ENCODE measurements at regions not wholly inside any gene's neighbourhood (a gene's known extent, or its start where the extent isn't known, plus 50 kb on each side); places are given as distances from the start of the nearest gene placed in this dataset.

- H3K4me1 ChIP-seq (ENCODE audit: insufficient read depth), result no peaks in the 10 kb centered on the region
- no peak overlapping the region for H3K4me2 ChIP-seq
- no peak overlapping the region for H3K27ac ChIP-seq
- no peaks in the 10 kb centered on the region for H3K9me2 ChIP-seq (replicated peaks; ENCODE audit: insufficient read depth)
- TF ChIP-seq EZH2 (IDR thresholded peaks at IDR 0.05; ENCODE audit: borderline replicate concordance), result no peak
- no peak for TF ChIP-seq CTCF (IDR thresholded peaks at IDR 0.05; ENCODE audit: poor library complexity)
- TF ChIP-seq EZH2phosphoT487 (IDR thresholded peaks at IDR 0.05; ENCODE audit: low read depth, severe bottlenecking, unreplicated experiment), result no peak
- no peaks in the 10 kb centered on the region for H3K27me3 ChIP-seq
- H3K79me2 ChIP-seq, result no peaks in the 10 kb centered on the region
- 64% methylated on average over 2 of the region's 2 CpGs for WGBS (ENCODE audit: low lambda C conversion rate, missing lambda C conversion rate)
- H3K36me3 ChIP-seq (replicated peaks; ENCODE audit: insufficient read depth, low read depth), result no peaks in the 10 kb centered on the region
- no peaks in the 10 kb centered on the region for H4K20me1 ChIP-seq (ENCODE audit: insufficient read depth, poor library complexity, severe bottlenecking)
- no peak overlapping the region for H2AFZ ChIP-seq
- H3K9me3 ChIP-seq (ENCODE audit: low read depth), result no peaks in the 10 kb centered on the region
- no peak overlapping the region for H3K4me3 ChIP-seq
- DNase-seq (ENCODE audit: low spot score), result no peak
Measured at GRCh38 chr5:45060724-45061123, 252.0 kb downstream of the MRPS30 start.

- DNase-seq (ENCODE audit: low spot score), result no peak
- Histone ChIP-seq H3K4me1 (ENCODE audit: insufficient read depth) (no peaks in the 10 kb centered on the region), H3K36me3 (replicated peaks; ENCODE audit: insufficient read depth, low read depth) (no peaks in the 10 kb centered on the region), H3K9me3 (ENCODE audit: low read depth) (no peaks in the 10 kb centered on the region), H3K9me2 (replicated peaks; ENCODE audit: insufficient read depth) (no peaks in the 10 kb centered on the region), H3K27me3 (no peaks in the 10 kb centered on the region), H3K79me2 (no peaks in the 10 kb centered on the region), H3K4me2 (no peak overlapping the region), H2AFZ (no peak overlapping the region), H3K4me3 (no peak overlapping the region), H4K20me1 (ENCODE audit: insufficient read depth, poor library complexity, severe bottlenecking) (no peaks in the 10 kb centered on the region), H3K27ac (no peak overlapping the region)
- TF ChIP-seq EZH2phosphoT487 (IDR thresholded peaks at IDR 0.05; ENCODE audit: low read depth, severe bottlenecking, unreplicated experiment) (no peak), CTCF (IDR thresholded peaks at IDR 0.05; ENCODE audit: poor library complexity) (no peak), EZH2 (IDR thresholded peaks at IDR 0.05; ENCODE audit: borderline replicate concordance) (no peak)
Measured at GRCh38 chr5:45062044-45062443, 253.3 kb downstream of the MRPS30 start.

GRCh38 chr5:45081082-45081481, 272.3 kb downstream of the MRPS30 start:
- H4K20me1 ChIP-seq (ENCODE audit: insufficient read depth, poor library complexity, severe bottlenecking), result no peaks in the 10 kb centered on the region
- DNase-seq (ENCODE audit: low spot score), result no peak
- H3K79me2 ChIP-seq, result no peaks in the 10 kb centered on the region
- H3K9me2 ChIP-seq (replicated peaks; ENCODE audit: insufficient read depth), result no peaks in the 10 kb centered on the region
- no peaks in the 10 kb centered on the region for H3K27me3 ChIP-seq
- WGBS (ENCODE audit: low lambda C conversion rate, missing lambda C conversion rate), result 77% methylated on average over 2 of the region's 2 CpGs
- no peak overlapping the region for H3K27ac ChIP-seq
- H3K4me3 ChIP-seq, result no peak overlapping the region
- H3K36me3 ChIP-seq (replicated peaks; ENCODE audit: insufficient read depth, low read depth), result no peaks in the 10 kb centered on the region
- H2AFZ ChIP-seq, result no peak overlapping the region
- no peaks in the 10 kb centered on the region for H3K9me3 ChIP-seq (ENCODE audit: low read depth)
- no peak overlapping the region for H3K4me2 ChIP-seq
- TF ChIP-seq EZH2 (IDR thresholded peaks at IDR 0.05; ENCODE audit: borderline replicate concordance) (no peak), EZH2phosphoT487 (IDR thresholded peaks at IDR 0.05; ENCODE audit: low read depth, severe bottlenecking, unreplicated experiment) (no peak), CTCF (IDR thresholded peaks at IDR 0.05; ENCODE audit: poor library complexity) (no peak)
- no peaks in the 10 kb centered on the region for H3K4me1 ChIP-seq (ENCODE audit: insufficient read depth)

GRCh38 chr5:45089870-45090269, 281.1 kb downstream of the MRPS30 start:
- no peaks in the 10 kb centered on the region for H3K79me2 ChIP-seq
- no peak overlapping the region for H2AFZ ChIP-seq
- no peak overlapping the region for H3K4me3 ChIP-seq
- H3K4me2 ChIP-seq, result no peak overlapping the region
- H3K9me3 ChIP-seq (ENCODE audit: low read depth), result no peaks in the 10 kb centered on the region
- no peak overlapping the region for H3K27ac ChIP-seq
- no peak for TF ChIP-seq EZH2 (IDR thresholded peaks at IDR 0.05; ENCODE audit: borderline replicate concordance)
- no peak for TF ChIP-seq CTCF (IDR thresholded peaks at IDR 0.05; ENCODE audit: poor library complexity)
- TF ChIP-seq EZH2phosphoT487 (IDR thresholded peaks at IDR 0.05; ENCODE audit: low read depth, severe bottlenecking, unreplicated experiment), result no peak
- DNase-seq (ENCODE audit: low spot score), result no peak
- H3K27me3 ChIP-seq, result no peaks in the 10 kb centered on the region
- H4K20me1 ChIP-seq (ENCODE audit: insufficient read depth, poor library complexity, severe bottlenecking), result no peaks in the 10 kb centered on the region
- H3K4me1 ChIP-seq (ENCODE audit: insufficient read depth), result no peaks in the 10 kb centered on the region
- WGBS (ENCODE audit: low lambda C conversion rate, missing lambda C conversion rate), result 89% methylated on average over 1 of the region's 1 CpG
- no peaks in the 10 kb centered on the region for H3K36me3 ChIP-seq (replicated peaks; ENCODE audit: insufficient read depth, low read depth)
- H3K9me2 ChIP-seq (replicated peaks; ENCODE audit: insufficient read depth), result no peaks in the 10 kb centered on the region
